ENCODE measurements at regions not wholly inside any gene's neighbourhood (a gene's known extent, or its start where the extent isn't known, plus 50 kb on each side); places are given as distances from the start of the nearest gene placed in this dataset.

GRCh38 chrX:110847334-110847733, 51.7 kb upstream of the CHRDL1 start:
- no peak for DNase-seq

GRCh38 chrX:110846071-110846470, 50.5 kb upstream of the CHRDL1 start:
- DNase-seq, result no peak
